Panc1 (cell line): ENCODE measurements at regions not wholly inside any gene's neighbourhood (a gene's known extent, or its start where the extent isn't known, plus 50 kb on each side); places are given as distances from the start of the nearest gene placed in this dataset.

Source experiments
- CTCF ChIP-seq: fragments of 450-650 bp; IDR thresholded peaks from 2 replicates; pipeline ENCODE4 v1.5.1; 2017; ENCODE audit warnings: mild to moderate bottlenecking
- REST ChIP-seq, 2 experiments: IDR thresholded peaks; 2 replicates each; pipeline ENCODE4 v1.6.1; 2011 to 2012; ENCODE audit warnings: low read depth in 2 of 2, control low read depth in 1 of 2, low read length in 1 of 2, mild to moderate bottlenecking in 1 of 2, moderate library complexity in 1 of 2; ENCODE audit not compliant: insufficient read depth in 1 of 2
- SIN3A ChIP-seq: IDR thresholded peaks from 2 replicates; pipeline ENCODE4 v1.6.1; 2012; ENCODE audit warnings: low read depth, mild to moderate bottlenecking, low read length, moderate library complexity, borderline replicate concordance; ENCODE audit not compliant: insufficient read depth
- TCF7L2 ChIP-seq: IDR thresholded peaks from 2 replicates; pipeline ENCODE4 v1.6.1; 2011; ENCODE audit warnings: mild to moderate bottlenecking, low read depth, low read length, inconsistent platforms

DNA sequence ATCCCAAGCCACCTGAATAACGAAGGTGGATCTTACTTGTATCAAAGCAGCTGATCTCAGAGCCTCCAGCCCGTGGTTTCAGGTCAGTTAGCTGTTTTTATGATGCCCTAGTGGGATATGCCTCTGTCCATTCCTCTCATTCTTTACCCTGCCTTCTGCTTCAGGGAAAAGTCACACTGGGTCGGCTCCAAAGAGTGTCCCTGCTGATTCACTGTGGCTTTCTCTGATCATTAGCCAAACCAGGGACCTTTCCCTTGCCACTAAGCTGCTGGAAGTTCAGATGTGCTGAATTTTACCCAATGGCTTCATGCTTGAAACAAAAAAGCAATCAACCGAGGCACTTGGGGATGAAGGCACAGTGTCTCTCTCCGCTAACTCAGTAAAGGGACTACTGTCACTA lies 170.2 kb upstream of the SALL1 start:
- TF ChIP-seq CTCF (no peak), SIN3A (no peak), TCF7L2 (no peak), REST (IDR thresholded peaks at IDR 0.05; ENCODE audit: insufficient read depth in 1 of 2, low read depth in 2 of 2, low read length in 1 of 2) (no peak)
